ENCODE measurements at regions not wholly inside any gene's neighbourhood (a gene's known extent, or its start where the extent isn't known, plus 50 kb on each side); places are given as distances from the start of the nearest gene placed in this dataset. TPM values are rescaled to one million over a fixed set of nuclear protein-coding genes. Genes with fewer than 3 reads are reported as not detected.

GRCh38 chr1:162912061-162912667 is 51.2 kb upstream of the CCDC190 start:
- no peaks in the 10 kb centered on the region for H3K9me3 ChIP-seq (ENCODE audit: control insufficient read depth in 3 of 3, low read length in 3 of 3)
- H3K27ac ChIP-seq (ENCODE audit: low read depth, low read length), result no peak overlapping the region
- no peak overlapping the region for H3K9ac ChIP-seq (ENCODE audit: low read depth in 1 of 3, low read length in 3 of 3)
- no peak overlapping the region for H3K4me3 ChIP-seq (ENCODE audit: low read length in 3 of 3)
- no peaks in the 10 kb centered on the region for H3K27me3 ChIP-seq (ENCODE audit: control insufficient read depth in 3 of 3, insufficient read depth in 3 of 3, low read length in 3 of 3)
- H3K4me1 ChIP-seq (ENCODE audit: control insufficient read depth in 3 of 3, insufficient read depth in 3 of 3, low read length in 3 of 3), result peaks cover 0 to 7% (median 0%) of the 10 kb centered on the region in 3 donors
- no peaks in the 10 kb centered on the region for H3K36me3 ChIP-seq (ENCODE audit: control insufficient read depth in 3 of 3, insufficient read depth in 3 of 3, low read length in 3 of 3)

Small RNAs in the stretch of these regions (small RNA-seq; reads per million reads assigned to genes)
- not detected for gene AL392003.1

Data from skeletal muscle tissue (tissue), 4 donors.